Dermis blood vessel endothelial cell (primary cell): ENCODE measurements at regions not wholly inside any gene's neighbourhood (a gene's known extent, or its start where the extent isn't known, plus 50 kb on each side); places are given as distances from the start of the nearest gene placed in this dataset.

Experiments
- DNase-seq: peaks from one replicate; pipeline ENCODE4 v3.0.0; 2010

DNA sequence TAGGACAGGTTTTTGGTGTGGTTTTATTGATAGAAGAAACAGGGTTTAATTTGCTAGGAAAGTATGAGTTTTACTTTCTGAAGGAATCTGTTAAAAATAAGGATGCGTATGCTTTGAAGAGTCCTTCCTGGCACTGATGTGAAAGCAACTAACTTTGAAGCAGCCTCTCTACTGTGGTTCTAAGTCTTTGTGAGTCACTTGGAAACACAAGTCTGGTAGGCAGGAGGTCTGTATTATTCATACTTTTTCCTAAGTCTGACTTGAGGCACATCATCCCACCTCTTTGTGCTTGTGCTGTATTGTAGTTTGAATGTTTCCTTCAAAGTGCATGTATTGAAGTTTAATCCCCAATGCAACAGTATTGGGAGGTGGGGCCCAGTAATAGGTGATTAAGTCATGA lies 129.0 kb downstream of the TAF11L14 start:
- no peak for DNase-seq

DNA sequence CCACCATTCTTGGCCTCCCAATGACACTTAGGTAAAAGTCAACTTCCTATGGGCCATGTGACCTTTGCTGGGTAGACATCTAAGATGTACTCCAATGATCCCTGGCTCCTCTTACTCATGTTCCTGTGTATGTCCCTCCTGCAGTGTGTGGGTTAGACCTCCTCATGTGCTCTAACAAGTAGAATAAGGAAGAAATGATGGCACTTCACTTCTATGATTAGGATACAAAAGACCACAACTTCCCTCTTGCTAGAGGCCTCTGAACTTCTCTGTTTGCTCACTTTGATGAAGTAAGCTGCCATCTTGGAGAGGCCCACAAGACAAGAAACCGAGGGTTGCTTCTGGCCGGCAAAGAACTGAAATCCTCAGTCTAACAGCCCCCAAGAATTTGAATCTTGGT lies 131.8 kb downstream of the TAF11L14 start:
- no peak for DNase-seq

DNA sequence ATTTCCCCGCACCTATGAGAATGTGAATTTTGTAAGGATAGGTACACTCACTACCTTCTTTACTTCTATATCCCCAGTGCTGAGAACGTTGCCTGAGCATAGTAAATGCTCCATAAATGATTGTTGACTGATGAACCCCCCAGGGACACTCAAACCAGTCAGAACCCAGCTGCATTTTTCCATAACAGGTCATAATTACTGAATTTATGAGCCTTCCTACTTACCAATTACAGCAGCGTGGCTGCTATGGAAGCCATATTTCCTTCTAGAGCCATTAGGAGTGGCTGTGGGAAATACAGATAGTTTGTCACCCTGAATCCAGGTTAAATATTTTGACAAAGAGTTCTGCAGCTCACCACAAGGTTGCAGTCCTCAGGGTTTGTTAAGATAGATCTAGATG lies 135.0 kb downstream of the TAF11L14 start:
- DNase-seq, result no peak

DNA sequence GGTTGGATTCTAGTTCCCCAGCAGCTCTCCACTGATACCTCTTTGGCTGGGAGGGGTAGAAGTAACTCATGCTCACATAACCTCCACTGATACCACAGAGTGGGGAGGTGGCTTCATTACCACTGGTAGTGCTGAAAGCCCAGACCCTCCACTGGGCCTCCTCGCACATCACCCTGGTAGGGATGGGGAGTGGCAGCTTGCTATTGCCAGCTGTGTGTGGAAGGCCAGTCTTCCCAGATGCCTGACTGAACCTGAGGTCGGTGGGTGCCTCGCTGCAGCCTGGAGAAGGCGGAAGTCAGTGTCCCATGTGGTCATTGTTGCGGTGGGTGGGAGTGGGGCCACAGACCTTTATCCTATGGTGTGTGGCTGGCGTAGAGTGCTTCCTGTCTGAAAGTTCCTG lies 138.0 kb downstream of the TAF11L14 start:
- DNase-seq, result no peak

DNA sequence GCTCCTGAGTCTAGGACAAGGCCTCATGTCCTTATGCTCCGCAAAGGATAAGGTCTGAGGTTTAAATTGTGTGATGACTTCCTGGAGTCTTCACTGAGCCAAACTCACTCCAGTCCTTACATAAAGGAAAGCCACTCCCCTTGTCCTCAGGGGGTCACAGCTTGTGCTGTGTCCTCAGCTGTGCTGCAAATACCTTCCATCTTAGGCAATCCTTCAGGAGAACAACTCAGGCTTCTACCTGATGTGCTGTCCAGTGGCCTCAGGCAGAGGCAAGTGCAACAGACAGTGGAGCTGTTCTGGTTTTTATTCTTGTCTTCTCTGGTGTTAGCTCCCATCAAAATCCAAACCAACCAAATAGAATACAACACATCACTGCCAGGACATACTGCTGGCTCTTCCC lies 151.5 kb downstream of the TAF11L14 start:
- DNase-seq, result no peak

DNA sequence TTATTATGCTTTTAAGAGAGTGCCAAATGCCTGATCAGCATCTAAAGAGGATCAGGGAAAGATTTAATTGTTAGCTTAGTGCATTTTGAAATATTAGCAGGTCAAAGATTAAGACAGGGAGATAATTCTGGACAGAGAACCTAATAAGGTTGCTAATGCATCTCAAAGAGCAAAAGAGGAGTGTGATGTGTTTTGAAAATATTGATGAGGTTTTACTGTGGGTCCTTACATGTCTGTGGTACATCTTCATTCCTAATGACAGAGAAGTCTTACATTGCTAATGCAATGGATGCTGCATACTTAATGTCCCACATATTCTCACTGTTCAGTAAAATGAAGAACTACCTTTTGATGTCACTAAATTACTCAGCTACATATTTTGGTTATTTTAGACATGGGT lies 154.1 kb downstream of the TAF11L14 start:
- DNase-seq, result no peak

DNA sequence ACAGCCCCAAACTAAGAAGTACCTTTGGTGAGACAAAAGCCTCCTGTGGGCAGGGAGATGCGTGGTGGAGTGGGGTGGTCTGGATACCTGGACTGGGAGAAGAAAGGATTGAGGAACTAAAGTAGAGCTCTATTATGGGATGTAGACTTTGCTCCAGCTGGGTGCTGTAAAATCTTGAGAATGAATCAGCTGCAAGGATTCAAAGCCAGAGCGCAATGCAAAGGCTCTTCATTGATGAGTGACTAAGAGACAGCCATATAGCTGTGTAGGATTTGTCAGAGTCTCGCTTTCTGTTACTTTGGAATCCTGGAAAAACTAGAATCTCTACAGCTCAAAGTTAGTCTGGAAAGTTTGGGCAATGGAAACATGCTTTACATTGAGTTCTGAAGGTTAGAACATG lies 159.9 kb downstream of the TAF11L14 start:
- no peak for DNase-seq

DNA sequence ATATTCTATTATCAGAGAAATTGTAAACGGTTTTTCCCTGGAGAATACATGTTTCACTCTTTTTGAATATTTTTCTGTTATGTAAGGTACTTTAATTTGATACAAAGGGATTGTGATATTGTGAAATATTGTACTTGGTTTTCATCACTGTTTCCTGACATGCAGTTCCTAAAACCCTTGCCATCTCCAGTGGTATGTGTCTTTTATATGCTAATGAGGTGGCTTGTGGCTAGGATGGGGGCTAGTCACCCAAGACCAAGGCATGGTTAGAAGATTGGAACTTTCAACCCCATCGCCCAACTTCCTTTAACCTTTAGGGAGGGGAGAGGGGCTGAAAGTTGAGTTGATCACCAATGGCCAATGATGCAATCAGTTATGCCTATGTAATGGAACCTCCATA lies 160.6 kb downstream of the TAF11L14 start:
- DNase-seq, result no peak

DNA sequence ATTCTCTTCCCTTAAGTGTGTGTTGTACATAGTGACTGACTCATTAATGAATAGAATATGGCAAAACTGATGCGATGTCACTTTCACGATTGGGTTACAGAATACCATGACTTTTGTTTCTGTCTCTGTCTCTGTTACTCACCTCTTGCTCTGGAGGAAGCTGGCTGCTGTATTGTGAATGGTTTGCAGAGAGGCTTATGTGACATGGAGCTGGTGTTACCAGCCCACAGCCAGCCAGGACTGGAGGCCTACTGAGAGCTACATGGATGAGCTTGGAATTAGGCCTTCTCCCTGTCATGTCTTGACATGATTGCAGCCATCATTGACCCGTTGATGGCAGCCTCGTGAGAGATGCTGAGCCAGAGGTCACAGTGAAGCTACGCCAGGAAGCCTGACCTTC lies 161.9 kb downstream of the TAF11L14 start:
- no peak for DNase-seq

DNA sequence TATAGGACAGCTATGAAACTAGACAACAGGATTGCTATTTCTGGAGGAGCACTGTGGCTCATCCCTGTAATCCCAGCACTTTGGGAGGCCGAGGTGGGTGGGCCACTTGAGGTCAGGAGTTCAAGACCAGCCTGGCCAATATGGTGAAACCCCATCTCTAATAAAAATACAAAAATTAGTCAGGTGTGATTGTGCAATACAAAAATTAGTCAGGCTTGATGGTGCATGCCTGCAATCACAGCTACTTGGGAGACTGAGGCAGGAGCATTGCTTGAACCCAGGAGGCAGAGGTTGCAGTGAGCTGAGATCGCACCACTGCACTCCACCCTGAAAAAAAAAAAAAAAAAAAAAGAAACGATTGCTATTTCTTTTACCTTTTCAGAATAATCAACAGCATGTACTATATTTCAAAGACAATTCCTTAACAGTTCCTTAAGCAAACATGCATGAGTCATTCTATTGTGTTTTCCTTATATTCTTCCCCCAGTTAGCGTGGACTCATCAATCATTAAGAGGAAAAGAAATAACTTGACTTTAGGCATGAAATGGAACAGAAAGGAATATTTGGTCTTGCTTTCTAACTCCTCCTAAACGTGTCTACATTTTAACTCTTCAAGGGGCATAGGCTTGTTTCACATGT lies 162.6 kb downstream of the TAF11L14 start:
- DNase-seq, result no peak

DNA sequence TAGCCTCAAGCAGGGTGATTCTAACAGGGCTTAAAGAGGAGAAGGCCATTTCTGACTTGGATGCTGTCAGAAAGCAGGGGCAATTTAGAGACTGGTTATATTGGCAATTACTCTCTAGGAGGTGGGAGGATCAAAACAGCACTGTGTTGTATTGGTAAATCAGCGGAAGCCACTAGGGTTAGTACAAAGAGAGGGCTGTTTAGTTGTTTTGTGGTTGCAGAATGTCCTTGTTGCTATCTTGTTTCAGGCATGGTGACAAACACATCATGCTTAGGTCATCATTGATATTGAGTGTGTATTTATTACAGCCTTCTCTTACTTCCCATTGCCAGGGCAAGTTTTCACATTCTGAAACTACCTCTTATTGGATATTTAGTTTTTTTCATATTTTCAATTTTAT lies 165.3 kb downstream of the TAF11L14 start:
- DNase-seq, result no peak

DNA sequence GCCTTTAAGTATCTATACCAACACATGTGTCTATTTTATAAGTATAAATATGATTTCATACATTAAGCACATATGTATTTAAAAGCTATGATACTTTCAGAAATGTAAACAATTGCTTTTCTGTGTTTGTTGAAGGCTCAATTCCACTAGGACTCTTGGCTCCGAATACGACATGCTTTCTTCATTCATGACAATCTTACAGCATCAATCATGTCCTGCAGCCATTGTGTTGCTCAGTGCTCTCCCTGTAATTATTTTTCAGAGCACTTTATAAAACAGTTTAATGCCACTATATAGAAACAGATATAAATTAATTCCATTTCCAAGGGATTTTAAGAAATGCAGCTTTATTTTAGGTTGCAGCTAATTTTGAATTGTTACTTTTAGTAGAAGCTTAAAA lies 167.3 kb downstream of the TAF11L14 start:
- no peak for DNase-seq

DNA sequence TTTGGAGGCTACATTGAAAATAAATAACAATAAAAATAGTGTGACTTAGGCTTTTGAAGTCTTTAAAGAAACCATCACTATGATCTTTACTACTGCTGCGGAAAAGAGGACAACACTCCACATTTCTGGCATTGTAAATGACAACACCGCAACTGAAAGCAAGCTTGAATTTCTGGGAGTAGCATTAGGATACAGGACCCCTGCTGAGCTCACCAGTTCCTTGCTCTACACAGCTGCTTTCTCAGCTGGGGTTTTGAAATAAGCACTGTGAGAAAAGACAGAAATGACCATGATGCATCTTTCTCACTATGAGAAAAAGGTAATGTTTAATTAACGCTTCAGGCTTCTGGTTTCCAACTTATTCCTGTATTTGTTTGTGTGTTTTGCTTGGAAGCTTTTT lies 168.0 kb downstream of the TAF11L14 start:
- no peak for DNase-seq

DNA sequence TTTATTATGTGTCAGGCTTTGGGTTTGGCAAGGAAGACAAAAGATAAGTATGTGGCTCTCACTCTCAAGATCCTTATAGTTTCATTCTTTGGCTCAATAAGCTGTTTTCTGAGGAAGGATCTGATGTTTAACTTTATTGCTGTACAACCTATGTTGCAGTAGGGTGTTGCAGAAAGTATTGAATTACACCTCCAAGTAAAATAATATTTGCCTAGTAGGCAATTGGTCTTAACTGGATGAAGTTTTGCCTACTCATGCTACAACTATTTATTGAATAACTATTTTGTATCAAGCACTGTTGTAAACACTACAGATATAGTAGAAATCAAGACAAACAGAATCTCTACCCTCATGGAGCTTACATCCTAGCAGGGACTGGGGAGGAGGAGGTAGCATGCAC lies 169.7 kb downstream of the TAF11L14 start:
- no peak for DNase-seq

DNA sequence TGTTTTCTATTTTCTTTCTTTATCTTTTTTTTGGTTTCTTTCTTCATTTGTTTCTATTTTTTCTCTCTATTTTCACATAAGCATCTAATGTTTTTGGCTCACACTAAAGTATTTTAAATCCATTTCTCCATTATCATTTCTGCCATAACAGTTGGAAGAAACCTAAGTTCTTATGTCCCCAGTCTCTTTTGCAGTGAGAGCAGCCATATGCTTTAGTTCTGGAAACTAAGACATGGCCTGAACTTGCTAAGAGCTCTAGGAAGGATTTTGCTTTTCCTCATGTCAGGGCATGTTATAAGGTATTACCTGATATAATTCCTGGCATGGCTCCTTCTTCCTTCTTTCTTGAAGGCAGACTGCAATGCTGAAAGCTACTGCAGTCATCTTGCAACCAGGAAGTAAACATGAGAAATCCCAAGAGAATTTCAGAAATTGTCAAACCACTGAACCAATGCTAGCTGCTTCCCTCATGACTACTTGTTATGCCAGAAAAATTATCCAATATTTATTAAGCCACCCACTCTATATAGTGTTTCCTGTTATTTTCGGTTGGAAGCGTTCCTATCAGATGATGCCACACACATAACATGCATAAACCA lies 171.1 kb downstream of the TAF11L14 start:
- DNase-seq, result no peak

DNA sequence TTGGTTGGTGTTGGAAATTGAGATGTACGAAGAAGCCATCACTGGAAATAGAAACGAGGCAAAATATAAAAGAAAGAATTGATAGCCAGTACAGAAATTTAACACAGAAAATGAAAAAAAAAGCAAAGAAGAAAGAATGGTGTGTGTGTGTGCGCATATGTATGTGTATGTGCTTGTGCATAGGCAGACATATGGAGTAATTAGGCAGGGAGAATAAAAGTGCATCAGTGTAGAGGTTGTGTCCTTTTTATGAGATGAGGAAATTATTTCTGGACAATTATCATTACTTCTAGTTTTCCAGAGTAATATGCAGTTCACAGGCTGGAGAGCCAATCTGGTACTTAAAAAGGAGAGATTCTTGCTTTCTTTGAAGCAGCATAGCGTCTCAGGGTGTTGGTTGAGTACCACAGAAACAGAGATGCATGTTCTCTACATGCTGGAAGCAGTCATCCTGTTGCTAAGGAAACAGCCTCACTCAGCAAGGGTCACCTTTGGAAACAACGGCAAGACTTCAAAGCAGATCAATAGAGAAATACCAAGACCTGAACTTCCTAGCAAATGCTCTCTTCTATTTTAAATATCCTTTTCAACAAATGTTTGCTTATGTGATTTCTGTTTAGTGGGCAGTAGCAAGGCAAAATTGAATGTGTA lies 172.7 kb downstream of the TAF11L14 start:
- DNase-seq, result no peak

DNA sequence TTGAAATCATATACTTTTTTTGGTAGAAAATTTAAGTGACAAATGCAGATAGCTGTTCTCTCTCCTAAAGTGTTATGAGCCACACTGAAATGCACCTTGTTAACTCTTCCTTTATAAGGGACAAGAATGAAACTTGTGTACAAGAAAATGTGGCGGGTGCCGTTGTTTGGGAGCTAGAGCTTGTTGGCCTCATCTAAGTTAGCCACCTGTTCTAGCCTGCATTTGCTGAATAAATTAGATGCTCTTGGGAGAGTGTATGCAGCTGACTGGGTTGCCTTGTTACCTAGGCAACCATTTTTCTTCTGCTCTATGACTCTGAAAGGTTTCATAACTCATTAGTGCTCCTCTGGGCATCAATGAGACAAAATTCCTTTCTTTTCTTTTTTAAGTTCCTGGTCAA lies 174.3 kb downstream of the TAF11L14 start:
- DNase-seq, result no peak

DNA sequence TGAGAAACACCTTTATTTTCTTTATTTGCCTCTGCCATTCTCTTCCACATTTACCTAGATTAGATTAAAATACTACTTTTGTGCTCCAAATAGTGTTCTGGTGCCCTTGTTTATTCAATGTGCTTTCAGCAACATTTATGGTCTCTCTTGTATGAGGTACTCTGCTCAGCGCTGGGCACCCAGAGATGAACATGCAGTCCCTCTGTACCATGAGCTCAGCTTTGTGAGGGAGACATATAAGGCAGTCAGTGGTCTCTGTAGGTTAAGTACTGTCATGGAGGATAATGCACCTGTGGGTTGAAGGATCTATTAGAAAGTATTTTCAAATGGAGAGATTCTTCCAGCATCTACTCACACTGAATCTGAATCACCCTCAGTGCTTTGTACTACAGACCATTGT lies 176.5 kb downstream of the TAF11L14 start:
- no peak for DNase-seq

DNA sequence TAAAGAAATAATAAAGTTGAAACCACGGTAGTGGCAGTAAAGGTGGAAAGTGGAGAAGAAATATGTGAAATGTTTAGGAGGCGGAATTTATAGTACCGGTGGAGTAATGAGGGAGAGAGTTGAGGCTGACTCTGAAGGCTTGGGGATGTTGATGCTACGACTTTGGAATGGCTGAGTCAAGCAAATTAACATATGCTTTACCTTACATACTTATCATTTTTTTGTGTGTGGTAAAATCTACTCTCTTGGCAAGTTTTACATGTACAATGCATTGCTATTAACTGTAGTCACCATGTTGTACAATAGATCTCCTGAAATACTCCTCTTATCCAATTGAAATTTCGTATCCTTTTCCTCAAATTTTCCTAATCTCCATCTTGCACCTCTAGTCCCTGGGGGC lies 179.0 kb downstream of the TAF11L14 start:
- no peak for DNase-seq

DNA sequence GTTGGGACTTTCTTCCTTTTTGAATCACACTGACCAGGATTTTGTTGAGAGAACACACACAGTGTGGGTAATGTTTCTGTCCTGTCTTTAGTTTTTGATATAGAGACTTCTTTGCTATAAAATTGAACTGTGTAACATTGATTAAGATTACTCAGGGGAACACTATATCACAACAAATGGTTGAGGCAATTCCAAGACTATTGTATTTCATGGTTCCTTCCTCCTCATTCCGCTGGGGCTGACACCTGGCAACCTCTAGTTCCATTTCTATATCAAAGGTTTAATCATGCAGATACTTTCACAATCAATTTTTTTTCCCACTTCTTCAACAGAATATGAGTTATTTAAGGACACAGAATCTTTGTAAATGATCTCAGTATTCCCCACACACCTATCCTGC lies 182.2 kb downstream of the TAF11L14 start:
- DNase-seq, result no peak

DNA sequence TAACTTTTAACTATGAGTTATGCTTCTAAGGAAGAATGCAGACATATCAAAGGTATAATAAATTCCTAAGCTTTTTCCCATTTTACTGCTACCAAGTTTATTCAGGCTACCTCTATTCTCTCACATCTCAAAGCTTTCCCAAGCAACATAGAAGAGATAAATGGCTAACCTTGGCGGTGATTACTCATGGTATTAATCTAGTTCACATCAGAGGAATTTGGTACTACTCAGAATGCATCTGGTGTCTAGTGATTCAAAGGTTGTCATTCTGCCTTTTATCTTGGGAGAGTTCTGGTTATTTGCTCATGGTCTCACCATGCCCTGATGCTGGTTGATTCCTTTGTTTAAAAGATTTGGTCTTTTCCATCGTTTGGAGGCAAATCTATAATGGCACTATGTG lies 182.7 kb downstream of the TAF11L14 start:
- no peak for DNase-seq

DNA sequence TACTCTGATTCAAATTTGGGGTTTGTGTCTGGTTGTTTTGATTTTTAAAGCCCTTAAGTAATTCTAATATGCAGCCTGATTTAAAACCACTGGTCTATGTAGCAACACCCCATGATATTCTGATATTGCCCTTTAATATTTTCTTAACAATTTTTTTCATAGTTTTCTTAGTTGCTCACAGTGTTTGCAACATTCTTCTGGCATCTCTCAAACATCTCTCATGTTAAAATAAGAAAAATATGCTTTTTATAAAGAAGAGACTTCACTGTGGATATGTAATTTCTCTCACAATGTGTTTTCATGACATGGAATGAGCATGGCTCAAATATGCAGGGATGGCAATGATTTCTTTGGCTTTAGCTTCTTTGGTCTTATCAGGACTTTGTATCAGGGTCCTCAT lies 183.7 kb downstream of the TAF11L14 start:
- DNase-seq, result no peak

DNA sequence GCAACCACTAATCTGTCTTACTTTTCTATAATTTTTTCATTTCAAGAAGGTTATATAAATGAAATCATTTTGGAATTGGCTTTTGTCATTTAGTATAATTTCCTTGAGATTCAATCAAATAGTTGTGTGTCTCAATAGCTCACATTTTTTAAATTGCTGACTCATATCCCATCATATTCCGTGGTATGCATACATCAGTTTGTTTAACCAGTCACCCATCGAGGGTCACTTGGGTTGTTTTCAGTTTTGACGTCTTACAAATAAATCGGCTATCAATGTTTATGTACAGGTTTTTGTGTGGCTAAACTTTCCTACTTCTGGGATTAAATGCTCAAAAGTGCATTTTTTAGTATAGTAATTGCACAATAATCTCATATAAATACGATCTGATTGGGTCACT lies 185.5 kb downstream of the TAF11L14 start:
- DNase-seq, result no peak

DNA sequence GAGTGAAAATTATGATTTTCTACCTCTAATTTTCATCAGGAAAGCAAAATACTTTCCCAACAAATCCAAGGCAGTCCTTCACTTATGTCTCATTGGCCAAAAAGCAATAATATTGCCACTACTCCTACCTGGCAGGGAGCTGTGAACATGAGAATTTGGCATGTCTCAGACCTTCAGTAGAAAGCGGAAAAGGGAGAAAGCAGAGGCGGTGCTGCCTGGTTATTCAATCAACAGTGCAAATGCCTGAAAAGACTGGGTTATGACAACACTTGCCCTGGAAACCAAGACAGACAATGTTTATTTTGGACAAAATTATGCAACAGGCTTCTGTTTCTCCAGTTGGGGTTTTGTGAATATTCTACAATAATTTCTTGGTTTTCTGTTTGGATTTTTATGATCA lies 194.4 kb downstream of the TAF11L14 start:
- DNase-seq, result no peak

DNA sequence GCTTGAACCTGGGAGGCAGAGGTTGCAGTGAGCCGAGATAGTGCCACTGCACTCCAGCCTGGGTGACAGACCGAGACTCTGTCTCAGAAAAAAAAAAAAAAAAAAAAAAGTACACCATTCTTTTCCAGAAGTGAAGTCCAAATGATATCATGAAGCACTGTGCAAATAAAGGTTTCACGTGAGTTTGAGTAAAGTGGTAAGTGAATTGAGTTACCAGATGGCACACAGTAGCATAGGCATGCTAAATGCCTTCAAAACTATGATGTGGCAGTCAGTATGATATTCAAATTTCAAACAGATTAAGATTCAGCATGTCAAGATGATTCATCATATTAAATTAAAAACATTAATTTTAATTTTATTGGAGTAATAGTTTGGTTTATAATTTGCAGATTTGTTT lies 195.2 kb downstream of the TAF11L14 start:
- no peak for DNase-seq
